Chondrocyte (in vitro differentiated cells): ENCODE measurements at regions not wholly inside any gene's neighbourhood (a gene's known extent, or its start where the extent isn't known, plus 50 kb on each side); places are given as distances from the start of the nearest gene placed in this dataset.

Experiments used
- DNase-seq: peaks from one replicate; pipeline ENCODE4 v3.0.0; 2021; ENCODE audit warnings: mixed read lengths, low spot score
- H3K27ac Mint-ChIP-seq: one replicate; pipeline ENCODE4 v1.8.0; 2021; ENCODE audit warnings: mild to moderate bottlenecking, moderate library complexity, mixed read lengths; ENCODE audit not compliant: unreplicated experiment
- H3K27me3 Mint-ChIP-seq: 2 replicates; pipeline ENCODE4 v1.8.0; 2021; ENCODE audit warnings: low read depth, mixed read lengths
- H3K36me3 Mint-ChIP-seq: 2 replicates; pipeline ENCODE4 v1.8.0; 2021; ENCODE audit warnings: low read depth, mixed read lengths
- H3K4me1 Mint-ChIP-seq: 2 replicates; pipeline ENCODE4 v1.8.0; 2021; ENCODE audit warnings: low read depth, mild to moderate bottlenecking, mixed read lengths
- H3K4me3 Mint-ChIP-seq: one replicate; pipeline ENCODE4 v1.8.0; 2021; ENCODE audit warnings: mild to moderate bottlenecking, moderate library complexity, mixed read lengths; ENCODE audit not compliant: unreplicated experiment
- H3K9me3 Mint-ChIP-seq: 2 replicates; pipeline ENCODE4 v1.8.0; 2021; ENCODE audit warnings: low read depth, mixed read lengths
- TF ChIP-seq, protein P1 (sequence below): fragments of 200-600 bp; sonication (generic); IDR thresholded peaks from 2 replicates; pipeline ENCODE4 v1.5.0; 2021; ENCODE audit warnings: antibody characterized with exemption, mild to moderate bottlenecking, moderate library complexity

DNA sequence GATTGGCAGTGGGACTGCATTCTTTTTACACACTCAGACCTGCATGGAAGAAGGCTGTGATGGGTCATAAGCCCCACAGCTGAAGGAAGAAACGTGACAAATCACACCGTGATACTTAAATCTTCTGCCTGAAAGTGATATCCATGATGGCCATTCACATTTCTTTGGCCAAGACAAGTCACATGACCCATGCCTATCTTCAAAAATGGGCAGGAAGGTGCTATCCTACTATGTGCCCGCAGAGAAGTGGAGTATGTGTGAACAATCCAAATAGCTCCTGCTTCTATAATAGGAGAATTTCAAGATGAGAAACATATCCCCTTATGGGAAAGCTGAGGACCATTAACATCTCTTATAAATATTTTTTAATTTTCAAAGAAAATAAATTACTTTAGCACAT, 56.6 kb upstream of the TEAD1 start:
- H3K4me1 Mint-ChIP-seq = no peaks in the 10 kb centered on the region
- no peaks in the 10 kb centered on the region for H3K27me3 Mint-ChIP-seq
- TF ChIP-seq, protein P1, sequence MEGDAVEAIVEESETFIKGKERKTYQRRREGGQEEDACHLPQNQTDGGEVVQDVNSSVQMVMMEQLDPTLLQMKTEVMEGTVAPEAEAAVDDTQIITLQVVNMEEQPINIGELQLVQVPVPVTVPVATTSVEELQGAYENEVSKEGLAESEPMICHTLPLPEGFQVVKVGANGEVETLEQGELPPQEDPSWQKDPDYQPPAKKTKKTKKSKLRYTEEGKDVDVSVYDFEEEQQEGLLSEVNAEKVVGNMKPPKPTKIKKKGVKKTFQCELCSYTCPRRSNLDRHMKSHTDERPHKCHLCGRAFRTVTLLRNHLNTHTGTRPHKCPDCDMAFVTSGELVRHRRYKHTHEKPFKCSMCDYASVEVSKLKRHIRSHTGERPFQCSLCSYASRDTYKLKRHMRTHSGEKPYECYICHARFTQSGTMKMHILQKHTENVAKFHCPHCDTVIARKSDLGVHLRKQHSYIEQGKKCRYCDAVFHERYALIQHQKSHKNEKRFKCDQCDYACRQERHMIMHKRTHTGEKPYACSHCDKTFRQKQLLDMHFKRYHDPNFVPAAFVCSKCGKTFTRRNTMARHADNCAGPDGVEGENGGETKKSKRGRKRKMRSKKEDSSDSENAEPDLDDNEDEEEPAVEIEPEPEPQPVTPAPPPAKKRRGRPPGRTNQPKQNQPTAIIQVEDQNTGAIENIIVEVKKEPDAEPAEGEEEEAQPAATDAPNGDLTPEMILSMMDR = no peak
- peaks cover 34% of the 10 kb centered on the region for H3K9me3 Mint-ChIP-seq
- no peak overlapping the region for H3K4me3 Mint-ChIP-seq
- H3K36me3 Mint-ChIP-seq = peaks cover 3% of the 10 kb centered on the region
- DNase-seq = no peak
- no peak overlapping the region for H3K27ac Mint-ChIP-seq

DNA sequence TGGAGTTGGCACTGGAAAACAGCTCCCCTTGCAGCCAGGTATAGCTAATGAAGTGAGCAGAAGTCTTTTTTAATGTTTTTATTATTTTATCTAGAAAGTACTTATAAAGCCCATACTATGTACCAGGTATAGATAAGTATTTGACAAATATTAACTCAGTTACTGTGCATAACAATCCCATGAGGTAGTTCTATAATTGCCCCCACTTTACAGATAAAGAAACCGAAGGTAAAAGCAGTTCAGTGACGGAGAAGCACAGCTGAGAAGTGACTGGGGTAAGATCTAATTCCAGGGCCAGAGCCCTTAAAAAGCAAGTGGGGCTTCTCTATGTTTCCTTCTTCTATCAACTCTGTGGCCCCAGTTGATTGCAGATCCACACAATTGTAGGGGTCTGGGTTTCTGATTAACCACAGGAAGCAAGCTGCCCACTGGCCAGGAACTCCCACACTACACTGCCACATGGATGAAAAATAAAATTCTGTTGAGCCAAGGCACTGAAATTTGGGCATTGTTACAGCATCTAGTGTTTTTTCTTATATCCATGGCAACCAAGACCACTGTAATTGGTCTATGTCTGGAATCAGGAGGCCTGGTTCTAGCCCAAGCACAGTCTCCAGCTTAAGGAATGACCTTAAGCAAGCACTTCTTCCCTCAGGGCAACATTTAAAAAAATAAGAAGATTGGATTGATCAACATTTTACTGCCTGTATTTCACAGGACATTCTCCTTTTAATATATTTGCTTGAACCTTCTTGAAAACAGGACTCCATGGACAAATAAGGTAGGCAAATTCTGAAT, 55.3 kb upstream of the TEAD1 start:
- Mint-ChIP-seq H3K4me1 (no peaks in the 10 kb centered on the region), H3K27me3 (no peaks in the 10 kb centered on the region), H3K9me3 (peaks cover 30% of the 10 kb centered on the region), H3K27ac (no peak overlapping the region), H3K36me3 (peaks cover 6% of the 10 kb centered on the region), H3K4me3 (no peak overlapping the region)
- TF ChIP-seq, protein P1 = no peak
- no peak for DNase-seq

DNA sequence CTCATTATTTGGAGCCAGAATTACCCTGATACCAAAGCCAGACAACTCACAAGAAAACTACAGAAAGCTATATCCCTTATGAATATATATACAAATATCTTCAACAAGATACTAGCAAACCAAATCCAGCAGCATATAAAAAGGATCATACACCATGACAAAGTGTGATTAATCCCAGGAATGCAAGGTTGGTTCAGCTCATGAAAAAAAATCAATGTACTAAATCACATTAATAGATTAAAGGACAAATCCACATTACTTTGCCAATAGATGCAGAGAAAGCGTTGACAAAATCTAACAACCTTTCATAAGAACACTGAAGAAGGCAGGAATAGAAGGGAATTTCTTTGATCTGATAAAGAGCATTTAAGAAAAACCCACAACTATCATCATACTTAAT, 50.4 kb upstream of the TEAD1 start:
- peaks cover 11% of the 10 kb centered on the region for H3K36me3 Mint-ChIP-seq
- H3K4me3 Mint-ChIP-seq = no peak overlapping the region
- TF ChIP-seq, protein P1 = no peak
- H3K4me1 Mint-ChIP-seq = peaks cover 23% of the 10 kb centered on the region
- no peak overlapping the region for H3K27ac Mint-ChIP-seq
- no peak for DNase-seq
- H3K9me3 Mint-ChIP-seq = peaks cover 35% of the 10 kb centered on the region
- H3K27me3 Mint-ChIP-seq = no peaks in the 10 kb centered on the region
